Activated CD4-positive, alpha-beta T cell treated with anti-CD3 and anti-CD28 coated beads, Interleukin-2, amount 10 ng/mL, durations not matched to agents 24 days and 14 days (primary cell): ENCODE measurements at regions not wholly inside any gene's neighbourhood (a gene's known extent, or its start where the extent isn't known, plus 50 kb on each side); places are given as distances from the start of the nearest gene placed in this dataset.
A peak's percentile ranks its signal among the peaks of the same experiment; 100 is the strongest.

Experiments
- DNase-seq: peaks from one replicate; pipeline ENCODE4 v3.0.0; 2022
- H3K27ac Mint-ChIP-seq: one replicate; pipeline ENCODE4 v1.8.0; 2022; ENCODE audit warnings: mild to moderate bottlenecking, mixed read lengths
- H3K27me3 Mint-ChIP-seq: one replicate; pipeline ENCODE4 v1.8.0; 2022; ENCODE audit warnings: mixed read lengths
- H3K36me3 Mint-ChIP-seq: one replicate; pipeline ENCODE4 v1.8.0; 2022; ENCODE audit warnings: low read depth, mild to moderate bottlenecking, mixed read lengths
- H3K4me1 Mint-ChIP-seq: one replicate; pipeline ENCODE4 v1.8.0; 2021; ENCODE audit warnings: mixed read lengths
- H3K4me3 Mint-ChIP-seq: one replicate; pipeline ENCODE4 v1.8.0; 2022; ENCODE audit warnings: mild to moderate bottlenecking, moderate library complexity, mixed read lengths
- H3K9me3 Mint-ChIP-seq: one replicate; pipeline ENCODE4 v1.8.0; 2021; ENCODE audit warnings: mixed read lengths
- intact Hi-C: fragments of 100-400 bp; cut with micrococcal nuclease; formaldehyde crosslinking; loops from one replicate; pipeline ENCODE4 v1.15.1; 2023

GRCh38 chr10:113357681-113358300, 195.1 kb upstream of the HABP2 start:
- DNase-seq: no peak
- Mint-ChIP-seq H3K4me3 (no peak overlapping the region), H3K9me3 (no peaks in the 10 kb centered on the region), H3K4me1 (no peaks in the 10 kb centered on the region), H3K36me3 (no peaks in the 10 kb centered on the region), H3K27ac (no peak overlapping the region), H3K27me3 (peaks cover 3% of the 10 kb centered on the region)
- intact Hi-C loops: no loop called here

GRCh38 chr10:113359655-113360054, 193.2 kb upstream of the HABP2 start:
- Mint-ChIP-seq H3K27me3 (peaks cover 3% of the 10 kb centered on the region), H3K36me3 (no peaks in the 10 kb centered on the region), H3K9me3 (no peaks in the 10 kb centered on the region), H3K27ac (no peak overlapping the region), H3K4me1 (no peaks in the 10 kb centered on the region), H3K4me3 (no peak overlapping the region)
- no peak for DNase-seq
- intact Hi-C loops: no loop called here

- Mint-ChIP-seq H3K27me3 (peaks cover 3% of the 10 kb centered on the region), H3K27ac (no peak overlapping the region), H3K4me3 (no peak overlapping the region), H3K9me3 (peaks cover 3% of the 10 kb centered on the region), H3K36me3 (no peaks in the 10 kb centered on the region), H3K4me1 (no peaks in the 10 kb centered on the region)
- no peak for DNase-seq
- intact Hi-C loops: no loop called here
These were observed 192.0 kb upstream of the HABP2 start for GRCh38 chr10:113360870-113361269.

GRCh38 chr10:113362645-113363091, 190.2 kb upstream of the HABP2 start:
- intact Hi-C loops: no loop called here
- H3K27ac Mint-ChIP-seq: no peak overlapping the region
- H3K27me3 Mint-ChIP-seq: peaks cover 3% of the 10 kb centered on the region
- no peaks in the 10 kb centered on the region for H3K4me1 Mint-ChIP-seq
- no peak overlapping the region for H3K4me3 Mint-ChIP-seq
- peaks cover 5% of the 10 kb centered on the region for H3K9me3 Mint-ChIP-seq
- no peak for DNase-seq
- H3K36me3 Mint-ChIP-seq: no peaks in the 10 kb centered on the region

DNA sequence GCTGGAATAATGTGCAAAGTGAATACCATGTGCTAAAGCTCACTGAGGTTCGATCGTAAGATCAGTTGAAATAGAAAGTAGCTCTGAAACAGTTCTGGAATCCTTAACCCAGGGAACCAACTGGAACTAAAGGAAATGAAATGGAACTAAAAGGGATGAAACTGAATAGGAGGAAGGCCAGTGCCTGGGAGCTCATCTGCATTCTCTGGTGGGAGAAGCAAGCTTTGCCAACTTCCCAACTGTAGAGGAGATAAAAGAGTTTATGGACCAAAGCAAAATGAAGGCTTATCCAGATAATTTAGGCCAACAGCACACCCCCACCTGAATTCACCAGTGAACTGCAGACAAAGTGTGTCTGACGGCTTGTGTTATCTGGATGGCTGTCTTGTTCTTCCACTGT, 188.6 kb upstream of the HABP2 start:
- Mint-ChIP-seq H3K36me3 (no peaks in the 10 kb centered on the region), H3K27me3 (peaks cover 3% of the 10 kb centered on the region), H3K4me3 (no peak overlapping the region), H3K4me1 (no peaks in the 10 kb centered on the region), H3K9me3 (peaks cover 5% of the 10 kb centered on the region), H3K27ac (no peak overlapping the region)
- intact Hi-C loops: no loop called here
- no peak for DNase-seq

DNA sequence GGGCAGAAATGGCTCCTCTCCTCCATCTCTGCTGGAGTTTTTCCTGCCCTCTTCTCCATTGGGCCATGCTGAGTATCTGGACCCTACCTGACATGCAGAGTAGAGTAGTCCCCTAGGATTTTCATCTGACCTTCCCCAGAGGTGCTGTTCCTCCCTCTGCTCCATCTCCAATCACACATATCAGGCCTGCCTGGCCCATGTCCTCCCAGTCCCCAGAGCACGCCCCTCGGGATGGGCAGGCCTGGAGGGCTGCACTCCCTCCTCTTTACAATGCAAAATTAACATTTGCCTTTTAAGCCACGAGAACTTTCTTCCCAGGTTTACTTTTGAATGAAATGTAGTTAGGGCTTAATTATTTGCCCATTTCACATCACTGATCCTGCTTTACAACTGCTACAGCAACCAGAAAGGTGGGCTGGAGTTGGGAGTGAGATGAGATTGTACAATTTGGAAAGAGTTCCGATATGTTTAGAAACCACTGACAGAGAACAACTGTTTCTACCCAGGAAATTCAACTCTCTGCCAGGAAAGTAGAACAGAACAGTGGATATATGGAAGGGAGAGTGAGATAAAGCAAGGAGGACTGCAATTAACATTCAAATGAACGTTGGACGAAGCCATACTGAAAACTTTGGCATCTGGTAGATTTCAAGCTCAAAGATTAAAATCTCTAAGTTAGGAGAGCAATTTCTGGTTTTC, 184.0 kb upstream of the HABP2 start:
- peaks cover under 1% of the 10 kb centered on the region for H3K27me3 Mint-ChIP-seq
- H3K36me3 Mint-ChIP-seq: no peaks in the 10 kb centered on the region
- H3K4me1 Mint-ChIP-seq: no peaks in the 10 kb centered on the region
- no peak overlapping the region for H3K4me3 Mint-ChIP-seq
- intact Hi-C loops: no loop called here
- DNase-seq: no peak
- H3K9me3 Mint-ChIP-seq: peaks cover 5% of the 10 kb centered on the region
- H3K27ac Mint-ChIP-seq: no peak overlapping the region

DNA sequence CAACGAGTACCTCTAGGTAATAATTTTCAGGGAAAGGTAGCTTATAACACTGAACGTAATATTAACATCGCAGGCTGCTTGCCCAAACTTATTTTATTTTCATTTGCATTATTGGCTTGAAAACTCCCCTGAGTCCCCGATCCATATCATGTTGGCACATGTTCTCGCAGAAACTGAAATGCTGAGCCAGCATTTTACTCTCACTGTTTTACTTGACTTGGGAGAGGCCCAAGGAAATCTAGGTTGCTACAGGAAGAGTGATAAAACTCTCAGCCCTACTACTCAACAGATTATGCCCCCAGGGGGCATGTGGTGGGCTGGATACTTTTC, 183.5 kb upstream of the HABP2 start:
- Mint-ChIP-seq H3K9me3 (peaks cover 5% of the 10 kb centered on the region), H3K4me3 (no peak overlapping the region), H3K36me3 (no peaks in the 10 kb centered on the region), H3K4me1 (no peaks in the 10 kb centered on the region), H3K27ac (no peak overlapping the region), H3K27me3 (peaks cover 1% of the 10 kb centered on the region)
- intact Hi-C loops: no loop called here
- no peak for DNase-seq

DNA sequence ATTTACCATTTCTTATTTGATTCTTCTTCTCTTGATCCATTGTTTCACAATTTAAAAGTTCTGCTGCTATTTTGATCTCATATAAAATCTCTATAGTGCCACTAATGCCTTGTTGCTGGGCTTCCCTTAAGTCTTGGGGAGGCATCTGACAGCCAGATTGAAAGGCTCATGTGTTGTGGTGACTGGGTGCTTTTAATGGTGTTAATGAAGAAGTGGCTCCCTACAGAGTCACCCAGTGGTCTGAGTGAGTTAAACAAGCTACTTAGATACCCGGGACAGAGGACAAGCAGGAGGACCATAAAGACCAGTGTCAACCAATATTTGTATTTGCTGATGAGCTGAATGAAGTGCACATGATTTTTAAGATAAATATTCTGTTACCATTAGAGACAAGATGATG, 176.4 kb upstream of the HABP2 start:
- peaks cover 20% of the 10 kb centered on the region for H3K27me3 Mint-ChIP-seq
- no peak for DNase-seq
- no peaks in the 10 kb centered on the region for H3K36me3 Mint-ChIP-seq
- intact Hi-C loops: no loop called here
- H3K9me3 Mint-ChIP-seq: no peaks in the 10 kb centered on the region
- H3K4me1 Mint-ChIP-seq: no peaks in the 10 kb centered on the region
- no peak overlapping the region for H3K27ac Mint-ChIP-seq
- H3K4me3 Mint-ChIP-seq: no peak overlapping the region

GRCh38 chr10:113379091-113379490, 173.8 kb upstream of the HABP2 start:
- intact Hi-C loops: no loop called here
- H3K27ac Mint-ChIP-seq: no peak overlapping the region
- no peak overlapping the region for H3K4me3 Mint-ChIP-seq
- H3K36me3 Mint-ChIP-seq: no peaks in the 10 kb centered on the region
- peaks cover 10% of the 10 kb centered on the region for H3K4me1 Mint-ChIP-seq
- H3K9me3 Mint-ChIP-seq: no peaks in the 10 kb centered on the region
- peaks cover 33% of the 10 kb centered on the region for H3K27me3 Mint-ChIP-seq
- DNase-seq: no peak

DNA sequence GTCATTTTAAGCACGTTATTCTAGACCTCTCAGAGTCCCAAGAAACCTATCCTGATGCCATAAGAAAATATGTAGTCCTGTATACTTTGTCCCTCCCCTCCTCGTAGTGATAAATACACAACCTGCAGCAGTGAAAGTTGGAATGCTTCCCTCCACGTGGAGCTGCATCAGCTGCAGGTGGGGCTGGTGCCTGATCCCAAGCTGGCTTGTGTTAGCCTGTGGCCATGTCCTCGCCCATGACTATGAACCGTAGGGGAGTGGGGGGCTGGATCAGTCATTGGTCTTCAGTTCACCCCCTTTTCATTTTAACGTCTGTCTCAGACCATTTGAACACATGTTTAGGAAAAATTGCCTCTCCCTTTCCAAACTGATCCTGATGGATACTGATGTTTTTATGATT, 171.4 kb upstream of the HABP2 start:
- peaks cover 10% of the 10 kb centered on the region for H3K4me1 Mint-ChIP-seq
- H3K27me3 Mint-ChIP-seq: peaks cover 51% of the 10 kb centered on the region
- DNase-seq: no peak
- H3K4me3 Mint-ChIP-seq: peak overlapping the region; percentile 62
- no peaks in the 10 kb centered on the region for H3K9me3 Mint-ChIP-seq
- H3K27ac Mint-ChIP-seq: no peak overlapping the region
- no peaks in the 10 kb centered on the region for H3K36me3 Mint-ChIP-seq
- intact Hi-C loops: loop anchor here (10.0 kb wide), 1 partner anchor 817 kb away; no protein-coding TSS in a partner anchor

- no peaks in the 10 kb centered on the region for H3K9me3 Mint-ChIP-seq
- DNase-seq: peak; percentile 73
- H3K27me3 Mint-ChIP-seq: peaks cover 55% of the 10 kb centered on the region
- peak overlapping the region; percentile 62 for H3K4me3 Mint-ChIP-seq
- intact Hi-C loops: loop anchor here (10.0 kb wide), 1 partner anchor 817 kb away; no protein-coding TSS in a partner anchor
- peaks cover 10% of the 10 kb centered on the region for H3K4me1 Mint-ChIP-seq
- H3K36me3 Mint-ChIP-seq: no peaks in the 10 kb centered on the region
- no peak overlapping the region for H3K27ac Mint-ChIP-seq
These were observed 170.8 kb upstream of the HABP2 start for GRCh38 chr10:113381981-113382509.

DNA sequence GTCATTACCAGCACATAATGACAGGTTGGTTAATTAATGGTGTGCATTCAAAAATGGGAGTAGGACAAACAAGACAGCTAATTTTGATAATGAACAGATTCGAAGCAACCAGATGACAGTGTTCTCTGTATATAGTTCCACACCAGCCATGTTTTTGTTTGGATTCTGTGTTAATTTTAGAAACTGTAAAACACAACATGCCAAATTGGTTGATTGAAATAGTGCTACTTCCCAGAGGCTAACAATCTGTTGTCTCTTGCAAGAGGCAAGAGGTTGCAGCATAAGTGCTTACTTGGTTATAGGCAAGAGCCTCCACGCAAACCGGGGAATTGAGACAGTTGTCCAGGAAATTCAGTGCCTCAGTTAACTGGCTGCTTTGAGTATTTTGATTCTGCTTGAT, 170.2 kb upstream of the HABP2 start:
- intact Hi-C loops: loop anchor here (10.0 kb wide), 1 partner anchor 818 kb away; no protein-coding TSS in a partner anchor
- no peaks in the 10 kb centered on the region for H3K36me3 Mint-ChIP-seq
- no peaks in the 10 kb centered on the region for H3K9me3 Mint-ChIP-seq
- peaks cover 10% of the 10 kb centered on the region for H3K4me1 Mint-ChIP-seq
- H3K27ac Mint-ChIP-seq: no peak overlapping the region
- no peak for DNase-seq
- peaks cover 52% of the 10 kb centered on the region for H3K27me3 Mint-ChIP-seq
- no peak overlapping the region for H3K4me3 Mint-ChIP-seq

GRCh38 chr10:113384181-113384580, 168.7 kb upstream of the HABP2 start:
- Mint-ChIP-seq H3K36me3 (no peaks in the 10 kb centered on the region), H3K27me3 (peaks cover 45% of the 10 kb centered on the region), H3K4me3 (no peak overlapping the region), H3K4me1 (peaks cover 10% of the 10 kb centered on the region), H3K9me3 (no peaks in the 10 kb centered on the region), H3K27ac (no peak overlapping the region)
- no peak for DNase-seq
- intact Hi-C loops: loop anchor here (10.0 kb wide), 1 partner anchor 819 kb away; no protein-coding TSS in a partner anchor
